CD4-positive, CD25-positive, alpha-beta regulatory T cell (primary cell): ENCODE measurements at regions not wholly inside any gene's neighbourhood (a gene's known extent, or its start where the extent isn't known, plus 50 kb on each side); places are given as distances from the start of the nearest gene placed in this dataset.
"Not testable (repeated sequence)": the region's sequence is repeated elsewhere in the genome, so short reads cannot be mapped to it uniquely, and the experiment has no call there.

Experiments used
- ATAC-seq, 2 donors: fragments of 150-1000 bp; cut with Tn5 transposase; one replicate each; pipeline ENCODE4 v1.10.0; 2021; ENCODE audit warnings: low read depth in 2 of 2, moderate number of reproducible peaks in 2 of 2, moderate library complexity in 1 of 2
- DNase-seq, 3 donors: peaks; one replicate each; pipeline versions ENCODE4 v3.0.0 to v3.0.0-alpha.2; 2012 to 2022; ENCODE audit warnings: mixed read lengths in 1 of 3
- H3K27ac ChIP-seq: one replicate; pipeline ENCODE4 v1.7.0; 2013; ENCODE audit warnings: mild to moderate bottlenecking, low read length; ENCODE audit not compliant: insufficient read depth, poor library complexity, severe bottlenecking
- H3K27me3 ChIP-seq: one replicate; pipeline ENCODE4 v1.7.0; 2013; ENCODE audit warnings: low read length; ENCODE audit not compliant: control insufficient read depth, insufficient read depth
- H3K36me3 ChIP-seq: one replicate; pipeline ENCODE4 v1.7.0; 2013; ENCODE audit warnings: mild to moderate bottlenecking, low read length, moderate library complexity; ENCODE audit not compliant: control insufficient read depth, insufficient read depth
- H3K4me1 ChIP-seq: 2 replicates; pipeline ENCODE4 v1.7.0; 2013; ENCODE audit warnings: mild to moderate bottlenecking, low read length; ENCODE audit not compliant: insufficient read depth, control insufficient read depth, poor library complexity, severe bottlenecking
- H3K4me3 ChIP-seq: one replicate; pipeline ENCODE4 v1.7.0; 2013; ENCODE audit warnings: low read depth, mild to moderate bottlenecking, low read length, moderate library complexity
- H3K9me3 ChIP-seq, 2 experiments: 1 replicate in 1 of 2; 2 replicates in 1 of 2; pipeline ENCODE4 v1.7.0; 2013; ENCODE audit warnings: low read length in 2 of 2, mild to moderate bottlenecking in 1 of 2, moderate library complexity in 1 of 2; ENCODE audit not compliant: control insufficient read depth in 2 of 2
- H3K27ac Mint-ChIP-seq, 3 donors: one replicate each; pipeline ENCODE4 v1.8.0; 2020 to 2022; ENCODE audit warnings: mild to moderate bottlenecking in 3 of 3, mixed read lengths in 3 of 3, moderate library complexity in 2 of 3
- H3K27me3 Mint-ChIP-seq: one replicate; pipeline ENCODE4 v1.8.0; 2022; ENCODE audit warnings: mild to moderate bottlenecking, mixed read lengths
- H3K36me3 Mint-ChIP-seq: one replicate; pipeline ENCODE4 v1.8.0; 2020; ENCODE audit warnings: mixed read lengths
- H3K4me1 Mint-ChIP-seq, 4 donors: one replicate each; pipeline ENCODE4 v1.8.0; 2020 to 2022; ENCODE audit warnings: mixed read lengths in 4 of 4, mild to moderate bottlenecking in 1 of 4
- H3K4me3 Mint-ChIP-seq, 4 donors: one replicate each; pipeline ENCODE4 v1.8.0; 2020 to 2022; ENCODE audit warnings: mild to moderate bottlenecking in 4 of 4, mixed read lengths in 4 of 4, moderate library complexity in 3 of 4
- H3K9me3 Mint-ChIP-seq, 7 donors: one replicate each; pipeline ENCODE4 v1.8.0; 2020 to 2022; ENCODE audit warnings: mixed read lengths in 7 of 7, mild to moderate bottlenecking in 3 of 7, moderate library complexity in 2 of 7

DNA sequence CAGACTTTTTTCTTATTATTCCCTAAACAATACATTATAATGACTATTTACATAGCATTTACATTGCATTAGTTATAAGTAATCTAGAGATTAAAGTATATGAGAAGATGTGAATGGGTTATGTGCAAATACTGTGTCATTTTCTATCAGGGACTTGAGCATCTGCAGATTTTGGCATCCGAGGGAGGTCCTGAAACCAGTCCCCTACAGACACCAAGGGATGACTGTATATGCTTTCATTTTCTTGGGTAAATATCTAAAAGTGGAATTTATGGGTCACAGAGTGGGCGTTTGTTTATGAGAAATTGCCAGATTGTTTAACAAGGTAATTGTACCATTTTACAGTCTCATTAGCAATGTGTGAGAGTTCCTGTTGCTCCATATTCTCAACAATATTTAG lies 454.5 kb upstream of the API5 start:
- no peaks in the 10 kb centered on the region for H3K27me3 Mint-ChIP-seq
- no peak overlapping the region for H3K27ac Mint-ChIP-seq
- H3K9me3 ChIP-seq: no peaks in the 10 kb centered on the region
- H3K36me3 ChIP-seq: no peaks in the 10 kb centered on the region
- H3K27ac ChIP-seq: no peak overlapping the region
- peaks cover 0 to 11% (median 2%) of the 10 kb centered on the region in 7 donors for H3K9me3 Mint-ChIP-seq
- no peaks in the 10 kb centered on the region for H3K36me3 Mint-ChIP-seq
- H3K4me1 ChIP-seq: no peaks in the 10 kb centered on the region
- H3K4me1 Mint-ChIP-seq: no peaks in the 10 kb centered on the region
- DNase-seq (no peak), ATAC-seq (no peak)
- no peak overlapping the region for H3K4me3 ChIP-seq
- no peak overlapping the region for H3K4me3 Mint-ChIP-seq
- no peaks in the 10 kb centered on the region for H3K27me3 ChIP-seq

GRCh38 chr11:42870480-42870879 lies 441.3 kb upstream of the API5 start:
- no peaks in the 10 kb centered on the region for H3K4me1 Mint-ChIP-seq
- H3K27ac Mint-ChIP-seq: no peak overlapping the region
- Histone ChIP-seq H3K4me1 (no peaks in the 10 kb centered on the region), H3K27me3 (no peaks in the 10 kb centered on the region), H3K36me3 (no peaks in the 10 kb centered on the region), H3K4me3 (no peak overlapping the region), H3K9me3 (no peaks in the 10 kb centered on the region), H3K27ac (no peak overlapping the region)
- no peak for DNase-seq
- ATAC-seq: no peak
- peaks cover 0 to 12% (median 7%) of the 10 kb centered on the region in 7 donors for H3K9me3 Mint-ChIP-seq
- no peaks in the 10 kb centered on the region for H3K36me3 Mint-ChIP-seq
- no peaks in the 10 kb centered on the region for H3K27me3 Mint-ChIP-seq
- no peak overlapping the region for H3K4me3 Mint-ChIP-seq

- H3K27me3 Mint-ChIP-seq, H3K36me3 ChIP-seq, DNase-seq, H3K36me3 Mint-ChIP-seq, H3K9me3 ChIP-seq, ATAC-seq, H3K4me3 Mint-ChIP-seq, H3K4me1 Mint-ChIP-seq, H3K27ac Mint-ChIP-seq, H3K4me3 ChIP-seq, H3K27ac ChIP-seq, H3K27me3 ChIP-seq, H3K4me1 ChIP-seq: not testable (repeated sequence)
- H3K9me3 Mint-ChIP-seq: peaks cover 0 to 13% (median 7%) of the 10 kb centered on the region in 7 donors
Measured at GRCh38 chr11:42873800-42874405, 437.9 kb upstream of the API5 start.

GRCh38 chr11:42881335-42881734 lies 430.5 kb upstream of the API5 start:
- not testable (repeated sequence) for H3K4me3 ChIP-seq, H3K9me3 ChIP-seq, DNase-seq, ATAC-seq, H3K27ac Mint-ChIP-seq, H3K36me3 Mint-ChIP-seq, H3K36me3 ChIP-seq, H3K27me3 Mint-ChIP-seq, H3K27ac ChIP-seq, H3K4me3 Mint-ChIP-seq, H3K4me1 ChIP-seq, H3K4me1 Mint-ChIP-seq, H3K27me3 ChIP-seq
- peaks cover 0 to 14% (median 5%) of the 10 kb centered on the region in 7 donors for H3K9me3 Mint-ChIP-seq

DNA sequence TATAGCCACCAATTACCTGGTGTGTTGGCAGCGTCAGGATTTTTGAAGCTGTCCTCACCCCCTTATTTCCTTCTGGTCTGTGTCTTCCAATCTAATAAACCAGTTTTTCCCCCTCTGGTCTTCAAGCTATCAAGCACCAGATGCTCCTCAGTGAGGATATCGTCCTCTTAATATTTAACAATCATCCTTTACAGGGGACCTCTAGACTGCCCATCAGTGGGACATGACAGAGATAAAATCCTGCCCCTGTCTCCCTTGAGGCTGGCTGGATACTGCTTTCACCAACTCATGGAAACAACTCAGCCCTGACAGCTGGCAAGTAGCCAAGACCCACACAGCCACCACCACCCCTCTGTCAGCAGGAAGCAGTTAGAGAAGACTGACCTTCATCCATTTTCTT lies 421.0 kb upstream of the API5 start:
- Histone ChIP-seq H3K36me3 (no peaks in the 10 kb centered on the region), H3K4me1 (no peaks in the 10 kb centered on the region), H3K9me3 (no peaks in the 10 kb centered on the region), H3K27ac (no peak overlapping the region), H3K4me3 (no peak overlapping the region), H3K27me3 (no peaks in the 10 kb centered on the region)
- no peak overlapping the region for H3K4me3 Mint-ChIP-seq
- H3K9me3 Mint-ChIP-seq: peaks cover 0 to 14% (median 7%) of the 10 kb centered on the region in 7 donors
- no peaks in the 10 kb centered on the region for H3K27me3 Mint-ChIP-seq
- no peak overlapping the region for H3K27ac Mint-ChIP-seq
- H3K36me3 Mint-ChIP-seq: no peaks in the 10 kb centered on the region
- no peak for DNase-seq
- no peaks in the 10 kb centered on the region for H3K4me1 Mint-ChIP-seq
- ATAC-seq: no peak

DNA sequence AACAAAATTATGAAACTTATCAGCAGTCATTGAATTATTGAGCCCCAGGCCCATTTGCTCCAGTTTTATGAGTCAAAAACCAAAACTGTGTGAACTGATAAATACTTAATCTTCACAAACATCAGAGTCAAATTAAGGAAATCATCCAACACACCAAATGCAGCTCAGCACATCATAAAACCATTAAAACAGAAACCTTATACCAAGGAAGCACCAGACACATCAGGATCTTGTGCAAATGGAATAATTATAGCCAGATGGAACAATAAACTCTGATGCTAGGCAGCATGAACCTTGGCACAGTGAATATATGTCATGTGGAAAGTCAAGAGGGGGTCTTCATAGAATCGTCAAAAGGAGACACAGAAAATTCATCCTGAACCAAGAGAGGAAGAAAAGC lies 410.7 kb upstream of the API5 start:
- H3K27me3 ChIP-seq: no peaks in the 10 kb centered on the region
- H3K27ac Mint-ChIP-seq: no peak overlapping the region
- no peaks in the 10 kb centered on the region for H3K27me3 Mint-ChIP-seq
- H3K27ac ChIP-seq: no peak overlapping the region
- no peaks in the 10 kb centered on the region for H3K4me1 Mint-ChIP-seq
- DNase-seq (no peak), ATAC-seq (no peak)
- no peaks in the 10 kb centered on the region for H3K9me3 ChIP-seq
- no peak overlapping the region for H3K4me3 ChIP-seq
- H3K36me3 ChIP-seq: no peaks in the 10 kb centered on the region
- H3K9me3 Mint-ChIP-seq: peaks cover 2 to 16% (median 4%) of the 10 kb centered on the region in 7 donors
- no peak overlapping the region for H3K4me3 Mint-ChIP-seq
- no peaks in the 10 kb centered on the region for H3K4me1 ChIP-seq
- no peaks in the 10 kb centered on the region for H3K36me3 Mint-ChIP-seq

- H3K27ac ChIP-seq: no peak overlapping the region
- H3K9me3 Mint-ChIP-seq: peaks cover 0 to 17% (median 8%) of the 10 kb centered on the region in 7 donors
- no peaks in the 10 kb centered on the region for H3K36me3 ChIP-seq
- no peaks in the 10 kb centered on the region for H3K9me3 ChIP-seq
- H3K4me1 Mint-ChIP-seq: no peaks in the 10 kb centered on the region
- no peaks in the 10 kb centered on the region for H3K27me3 ChIP-seq
- no peak for ATAC-seq
- H3K4me1 ChIP-seq: no peaks in the 10 kb centered on the region
- DNase-seq: no peak
- no peaks in the 10 kb centered on the region for H3K27me3 Mint-ChIP-seq
- H3K27ac Mint-ChIP-seq: no peak overlapping the region
- no peak overlapping the region for H3K4me3 ChIP-seq
- no peaks in the 10 kb centered on the region for H3K36me3 Mint-ChIP-seq
- no peak overlapping the region for H3K4me3 Mint-ChIP-seq
Measured at GRCh38 chr11:42906226-42906625, 405.6 kb upstream of the API5 start.

- Mint-ChIP-seq H3K36me3 (no peaks in the 10 kb centered on the region), H3K27me3 (no peaks in the 10 kb centered on the region), H3K27ac (no peak overlapping the region), H3K9me3 (peaks cover 1 to 20% (median 9%) of the 10 kb centered on the region in 7 donors), H3K4me3 (no peak overlapping the region), H3K4me1 (no peaks in the 10 kb centered on the region)
- H3K4me3 ChIP-seq: no peak overlapping the region
- no peaks in the 10 kb centered on the region for H3K9me3 ChIP-seq
- no peak for DNase-seq
- no peaks in the 10 kb centered on the region for H3K27me3 ChIP-seq
- no peaks in the 10 kb centered on the region for H3K4me1 ChIP-seq
- ATAC-seq: no peak
- no peaks in the 10 kb centered on the region for H3K36me3 ChIP-seq
- no peak overlapping the region for H3K27ac ChIP-seq
Measured at GRCh38 chr11:42913731-42914130, 398.1 kb upstream of the API5 start.
